ENCODE measurements at regions not wholly inside any gene's neighbourhood (a gene's known extent, or its start where the extent isn't known, plus 50 kb on each side); places are given as distances from the start of the nearest gene placed in this dataset.

- TF ChIP-seq, protein P1, sequence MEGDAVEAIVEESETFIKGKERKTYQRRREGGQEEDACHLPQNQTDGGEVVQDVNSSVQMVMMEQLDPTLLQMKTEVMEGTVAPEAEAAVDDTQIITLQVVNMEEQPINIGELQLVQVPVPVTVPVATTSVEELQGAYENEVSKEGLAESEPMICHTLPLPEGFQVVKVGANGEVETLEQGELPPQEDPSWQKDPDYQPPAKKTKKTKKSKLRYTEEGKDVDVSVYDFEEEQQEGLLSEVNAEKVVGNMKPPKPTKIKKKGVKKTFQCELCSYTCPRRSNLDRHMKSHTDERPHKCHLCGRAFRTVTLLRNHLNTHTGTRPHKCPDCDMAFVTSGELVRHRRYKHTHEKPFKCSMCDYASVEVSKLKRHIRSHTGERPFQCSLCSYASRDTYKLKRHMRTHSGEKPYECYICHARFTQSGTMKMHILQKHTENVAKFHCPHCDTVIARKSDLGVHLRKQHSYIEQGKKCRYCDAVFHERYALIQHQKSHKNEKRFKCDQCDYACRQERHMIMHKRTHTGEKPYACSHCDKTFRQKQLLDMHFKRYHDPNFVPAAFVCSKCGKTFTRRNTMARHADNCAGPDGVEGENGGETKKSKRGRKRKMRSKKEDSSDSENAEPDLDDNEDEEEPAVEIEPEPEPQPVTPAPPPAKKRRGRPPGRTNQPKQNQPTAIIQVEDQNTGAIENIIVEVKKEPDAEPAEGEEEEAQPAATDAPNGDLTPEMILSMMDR (IDR thresholded peaks at IDR 0.05): no peak
- no peak for TF ChIP-seq EZH2phosphoT487 (IDR thresholded peaks at IDR 0.05)
Measured at GRCh38 chr12:115464661-115465060, 780.7 kb upstream of the TBX3 start.
